Activated T-helper 2 cell treated with anti-CD3 and anti-CD28 coated beads, Interferon-gamma antibody, Interleukin-2, Interleukin-4, amounts not matched to agents 10 μg/mL and 5 μg/mL and 100 μg/mL, durations not matched to agents 14 hours and 24 hours and 36 hours (primary cell): ENCODE measurements at regions not wholly inside any gene's neighbourhood (a gene's known extent, or its start where the extent isn't known, plus 50 kb on each side); places are given as distances from the start of the nearest gene placed in this dataset.
"Not testable (repeated sequence)": the region's sequence is repeated elsewhere in the genome, so short reads cannot be mapped to it uniquely, and the experiment has no call there.

Experiments used
- DNase-seq: peaks from one replicate; pipeline ENCODE4 v3.0.0; 2021; ENCODE audit warnings: low spot score
- H3K27ac Mint-ChIP-seq: one replicate; pipeline ENCODE4 v1.8.0; 2021; ENCODE audit warnings: mixed read lengths
- H3K27me3 Mint-ChIP-seq: one replicate; pipeline ENCODE4 v1.8.0; 2021; ENCODE audit warnings: low read depth, mixed read lengths
- H3K36me3 Mint-ChIP-seq: one replicate; pipeline ENCODE4 v1.8.0; 2021; ENCODE audit warnings: low read depth, mixed read lengths
- H3K4me1 Mint-ChIP-seq: one replicate; pipeline ENCODE4 v1.8.0; 2021; ENCODE audit warnings: low read depth, mixed read lengths
- H3K4me3 Mint-ChIP-seq: one replicate; pipeline ENCODE4 v1.8.0; 2021; ENCODE audit warnings: low read depth, mild to moderate bottlenecking, moderate library complexity, mixed read lengths
- H3K9me3 Mint-ChIP-seq: one replicate; pipeline ENCODE4 v1.8.0; 2021; ENCODE audit warnings: mixed read lengths
- intact Hi-C: fragments of 100-400 bp; cut with micrococcal nuclease; formaldehyde crosslinking; loops from one replicate; pipeline ENCODE4 v1.15.1; 2023

DNA sequence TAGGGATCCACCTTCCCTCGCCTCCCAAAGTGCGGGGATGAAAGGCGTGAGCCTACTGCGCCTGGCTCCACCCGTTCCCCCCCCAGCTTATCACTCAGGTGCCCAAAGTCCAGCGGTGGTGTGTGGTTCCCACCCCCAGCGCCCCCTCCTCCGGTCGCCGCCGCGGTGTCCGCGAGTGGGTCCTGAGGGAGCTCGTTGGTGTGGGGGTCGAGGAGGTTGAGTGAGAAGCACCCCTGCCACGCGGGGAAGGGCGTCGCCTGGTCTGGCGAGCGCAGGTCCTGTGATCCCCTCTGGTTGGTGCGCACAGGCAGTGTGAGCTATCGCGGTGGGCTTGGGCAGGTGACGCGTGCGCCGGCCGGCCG, 3900.6 kb upstream of the OR11H1 start:
- peaks cover 56% of the 10 kb centered on the region for H3K9me3 Mint-ChIP-seq
- no peak overlapping the region for H3K4me3 Mint-ChIP-seq
- H3K27ac Mint-ChIP-seq = no peak overlapping the region
- intact Hi-C loops = no loop called here
- no peaks in the 10 kb centered on the region for H3K4me1 Mint-ChIP-seq
- DNase-seq = no peak
- no peaks in the 10 kb centered on the region for H3K27me3 Mint-ChIP-seq
- peaks cover 11% of the 10 kb centered on the region for H3K36me3 Mint-ChIP-seq

DNA sequence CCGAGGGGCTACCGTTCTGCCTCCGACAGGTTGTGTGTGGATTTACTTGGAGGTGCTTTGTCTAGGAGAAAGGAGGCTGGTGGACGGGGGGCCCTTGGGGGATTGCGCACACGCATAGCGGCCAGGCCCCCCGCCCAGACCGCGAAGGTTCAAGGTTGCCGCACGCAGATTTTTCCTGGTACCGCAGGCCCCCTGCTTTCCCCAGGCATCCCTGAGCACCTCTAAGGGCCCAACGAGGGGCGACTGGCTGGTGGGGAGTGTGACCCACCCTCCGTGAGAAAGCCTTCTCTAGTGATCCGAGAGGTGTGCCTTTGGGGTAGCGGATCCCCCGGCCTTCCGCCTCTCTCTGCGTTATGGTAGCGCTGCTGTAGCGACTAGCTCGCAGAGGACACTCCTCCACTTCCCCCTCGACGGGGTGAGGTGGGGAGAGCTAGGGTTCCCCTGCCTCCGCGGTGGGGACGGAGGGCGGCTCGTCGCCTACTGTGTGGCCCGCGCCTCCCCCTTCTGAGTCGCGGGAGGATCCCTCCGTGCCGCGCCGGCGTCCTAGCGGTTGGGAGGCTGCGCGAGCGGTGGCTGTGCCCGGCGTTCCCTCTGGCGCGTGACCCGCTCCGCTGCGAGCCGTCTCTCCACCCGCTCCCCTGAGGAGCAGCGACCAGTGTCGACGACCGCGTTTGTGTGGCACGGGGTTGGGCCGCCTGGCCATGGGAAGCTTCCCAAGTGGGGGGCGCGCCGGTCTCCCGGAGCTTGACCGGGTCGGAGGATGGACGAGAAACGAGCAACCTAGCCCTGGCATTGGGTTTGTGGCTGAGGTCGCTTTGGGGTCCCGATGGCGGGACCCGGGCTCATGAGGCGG, 3900.0 kb upstream of the OR11H1 start:
- Mint-ChIP-seq H3K9me3 (peaks cover 53% of the 10 kb centered on the region), H3K27me3 (no peaks in the 10 kb centered on the region), H3K4me3 (no peak overlapping the region), H3K27ac (no peak overlapping the region), H3K36me3 (peaks cover 11% of the 10 kb centered on the region), H3K4me1 (no peaks in the 10 kb centered on the region)
- intact Hi-C loops = no loop called here
- DNase-seq = no peak

DNA sequence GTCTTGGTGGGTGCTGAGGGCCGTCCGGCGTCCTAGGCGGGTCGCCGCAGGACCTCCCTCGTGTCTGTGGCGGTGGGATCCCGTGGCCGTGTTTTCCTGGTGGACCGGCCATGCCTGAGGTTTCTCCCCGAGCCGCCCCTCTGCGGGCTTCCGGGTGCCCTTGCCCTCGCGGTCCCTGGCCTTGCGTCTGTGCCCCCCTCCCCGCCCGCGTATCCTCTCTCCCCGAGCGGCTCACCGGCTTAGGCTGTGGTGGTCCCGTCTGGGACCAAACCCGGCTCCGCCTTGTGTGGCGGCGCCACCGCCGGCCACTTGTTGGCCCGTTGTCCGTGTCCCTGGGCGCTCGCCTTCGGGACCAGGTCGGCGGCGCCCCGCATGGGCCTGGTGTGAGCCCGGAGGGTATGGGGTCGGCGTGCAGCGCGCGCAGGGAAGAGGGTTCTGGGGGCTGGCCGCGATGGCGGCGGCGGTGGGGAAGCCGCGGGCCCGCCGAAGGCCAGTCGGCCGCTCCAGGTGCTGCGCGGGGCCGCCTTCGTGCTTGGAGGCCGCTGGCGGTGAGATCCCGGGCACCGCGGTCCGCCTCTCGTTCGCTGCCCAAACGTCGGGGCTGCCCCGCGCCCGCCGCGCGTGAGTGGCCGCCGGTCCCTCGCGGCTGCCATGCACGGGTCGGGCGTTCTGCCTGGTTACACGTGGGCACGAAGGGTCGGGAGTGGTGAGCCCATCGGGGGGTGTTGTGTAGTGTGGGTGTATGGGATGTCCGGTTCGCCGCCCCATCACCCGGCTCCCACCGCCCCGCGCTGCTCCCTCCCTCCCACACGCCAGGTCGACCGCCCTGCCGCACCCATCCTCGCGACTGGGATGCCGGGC, 3899.1 kb upstream of the OR11H1 start:
- Mint-ChIP-seq H3K36me3 (peaks cover 11% of the 10 kb centered on the region), H3K27ac (no peak overlapping the region), H3K4me3 (no peak overlapping the region), H3K27me3 (no peaks in the 10 kb centered on the region), H3K4me1 (no peaks in the 10 kb centered on the region), H3K9me3 (peaks cover 45% of the 10 kb centered on the region)
- no peak for DNase-seq
- intact Hi-C loops = no loop called here

DNA sequence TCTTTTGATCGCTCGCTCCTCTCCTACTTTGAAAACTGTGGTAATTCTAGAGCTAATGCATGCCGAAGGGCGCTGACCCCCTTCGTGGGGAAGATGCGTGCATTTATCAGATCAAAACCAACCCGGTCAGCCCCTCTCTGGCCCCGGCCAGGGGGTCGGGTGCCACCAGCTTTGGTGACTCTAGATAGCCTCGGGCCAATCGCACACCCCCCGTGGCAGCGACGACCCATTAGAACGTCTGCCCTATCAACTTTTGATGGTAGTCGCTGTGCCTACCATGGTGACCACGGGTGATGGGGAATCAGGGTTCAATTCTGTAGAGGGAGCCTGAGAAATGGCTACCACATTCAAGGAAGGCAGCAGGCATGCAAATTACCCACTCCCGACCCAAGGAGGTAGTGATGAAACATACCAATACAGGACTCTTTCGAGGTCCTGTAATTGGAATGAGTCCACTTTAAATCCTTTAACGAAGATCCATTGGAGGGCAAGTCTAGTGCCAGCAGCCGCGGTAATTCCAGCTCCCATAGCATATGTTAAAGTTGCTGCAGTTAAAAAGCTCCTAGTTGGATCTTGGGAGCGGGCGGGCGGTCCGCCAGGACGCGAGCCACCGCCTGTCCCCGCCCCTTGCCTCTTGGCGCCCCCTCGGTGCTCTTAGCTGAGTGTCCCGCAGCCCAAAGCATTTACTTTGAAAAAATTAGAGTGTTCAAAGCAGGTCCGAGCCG, 3898.2 kb upstream of the OR11H1 start:
- intact Hi-C loops = no loop called here
- Mint-ChIP-seq H3K4me1 (no peaks in the 10 kb centered on the region), H3K27ac (no peak overlapping the region), H3K36me3 (peaks cover 11% of the 10 kb centered on the region), H3K4me3 (no peak overlapping the region), H3K27me3 (no peaks in the 10 kb centered on the region), H3K9me3 (peaks cover 35% of the 10 kb centered on the region)
- DNase-seq = no peak

DNA sequence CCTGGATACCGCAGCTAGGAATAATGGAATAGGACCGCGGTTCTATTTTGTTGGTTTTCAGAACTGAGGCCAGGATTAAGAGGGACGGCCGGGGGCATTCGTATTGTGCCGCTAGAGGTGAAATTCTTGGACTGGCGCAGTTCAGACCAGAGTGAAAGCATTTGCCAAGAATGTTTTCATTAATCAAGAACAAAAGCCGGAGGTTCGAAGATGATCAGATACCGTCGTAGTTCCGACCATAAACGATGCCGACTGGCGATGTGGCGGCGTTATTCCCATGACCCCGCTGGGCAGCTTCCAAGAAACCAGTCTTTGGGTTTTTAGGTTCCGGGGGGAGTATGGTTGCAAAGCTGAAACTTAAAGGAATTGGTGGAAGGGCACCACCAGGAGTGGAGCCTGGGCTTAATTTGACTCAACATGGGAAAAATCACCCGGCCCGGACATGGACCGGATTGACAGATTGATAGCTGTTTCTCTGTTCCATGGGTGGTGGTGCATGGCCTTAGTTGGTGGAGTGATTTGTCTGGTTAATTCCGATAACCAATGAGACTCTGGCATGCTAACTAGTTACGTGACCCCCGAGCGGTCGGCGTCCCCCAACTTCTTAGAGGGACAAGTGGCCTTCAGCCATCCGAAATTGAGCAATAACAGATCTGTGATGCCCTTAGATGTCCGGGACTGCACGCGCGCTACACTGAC, 3897.5 kb upstream of the OR11H1 start:
- H3K27ac Mint-ChIP-seq, H3K27me3 Mint-ChIP-seq, H3K4me3 Mint-ChIP-seq, intact Hi-C loops, H3K4me1 Mint-ChIP-seq, DNase-seq: not testable (repeated sequence)
- H3K9me3 Mint-ChIP-seq = peaks cover 29% of the 10 kb centered on the region
- peaks cover 11% of the 10 kb centered on the region for H3K36me3 Mint-ChIP-seq
